Putamen (tissue), 1 donor: ENCODE measurements at regions not wholly inside any gene's neighbourhood (a gene's known extent, or its start where the extent isn't known, plus 50 kb on each side); places are given as distances from the start of the nearest gene placed in this dataset.
A peak's percentile ranks its signal among the peaks of the same experiment; 100 is the strongest.

Experiments used
- DNase-seq: peaks from one replicate; pipeline ENCODE4 v3.0.0-alpha.2; 2016; ENCODE audit warnings: low spot score

- DNase-seq, result no peak
Measured at GRCh38 chr21:21605521-21605920, 607.3 kb downstream of the NCAM2 start.

GRCh38 chr21:21606041-21606440 lies 607.8 kb downstream of the NCAM2 start:
- DNase-seq, result no peak

GRCh38 chr21:21612466-21612865 lies 614.3 kb downstream of the NCAM2 start:
- peak; percentile 76 for DNase-seq

GRCh38 chr21:21614966-21615365 lies 616.8 kb downstream of the NCAM2 start:
- DNase-seq, result no peak

- no peak for DNase-seq
Measured at GRCh38 chr21:21622460-21623234, 624.4 kb downstream of the NCAM2 start.

- DNase-seq, result no peak
Measured at GRCh38 chr21:21624674-21625073, 626.5 kb downstream of the NCAM2 start.

GRCh38 chr21:21631961-21632360 lies 633.8 kb downstream of the NCAM2 start:
- no peak for DNase-seq

- DNase-seq, result no peak
Measured at GRCh38 chr21:21632926-21633325, 634.7 kb downstream of the NCAM2 start.

GRCh38 chr21:21661741-21662140 lies 663.5 kb downstream of the NCAM2 start:
- DNase-seq, result no peak

- DNase-seq, result no peak
Measured at GRCh38 chr21:21662776-21663175, 664.6 kb downstream of the NCAM2 start.

GRCh38 chr21:21664871-21665270 lies 666.7 kb downstream of the NCAM2 start:
- no peak for DNase-seq

GRCh38 chr21:21666689-21667088 lies 668.5 kb downstream of the NCAM2 start:
- DNase-seq, result no peak

GRCh38 chr21:21668198-21668597 lies 670.0 kb downstream of the NCAM2 start:
- DNase-seq, result no peak

- no peak for DNase-seq
Measured at GRCh38 chr21:21673959-21674358, 675.8 kb downstream of the NCAM2 start.

- no peak for DNase-seq
Measured at GRCh38 chr21:21675601-21676000, 677.4 kb downstream of the NCAM2 start.

GRCh38 chr21:21682172-21682571 lies 684.0 kb downstream of the NCAM2 start:
- DNase-seq, result no peak

GRCh38 chr21:21688889-21689288 lies 690.7 kb downstream of the NCAM2 start:
- no peak for DNase-seq

GRCh38 chr21:21690068-21690665 lies 692.0 kb downstream of the NCAM2 start:
- DNase-seq, result peak; percentile 44

GRCh38 chr21:21712748-21713520 lies 714.7 kb downstream of the NCAM2 start:
- DNase-seq, result no peak

- peak; percentile 64 for DNase-seq
Measured at GRCh38 chr21:21713651-21714180, 715.5 kb downstream of the NCAM2 start.

- no peak for DNase-seq
Measured at GRCh38 chr21:21714426-21714825, 716.2 kb downstream of the NCAM2 start.

GRCh38 chr21:21715266-21715969 lies 717.2 kb downstream of the NCAM2 start:
- no peak for DNase-seq
